Fibroblast of lung (primary cell): ENCODE measurements at regions not wholly inside any gene's neighbourhood (a gene's known extent, or its start where the extent isn't known, plus 50 kb on each side); places are given as distances from the start of the nearest gene placed in this dataset.
"Not testable (repeated sequence)": the region's sequence is repeated elsewhere in the genome, so short reads cannot be mapped to it uniquely, and the experiment has no call there.

Source experiments
- EZH2 ChIP-seq: IDR thresholded peaks from 2 replicates; pipeline ENCODE4 v1.5.1; 2012; ENCODE audit warnings: low read length, control low read depth, mild to moderate bottlenecking; ENCODE audit errors: missing control alignments
- TF ChIP-seq, protein P1 (sequence below), 2 donors: IDR thresholded peaks in 1 of 2; conservative IDR thresholded peaks in 1 of 2; 1 replicate in 1 of 2; 2 replicates in 1 of 2; pipeline ENCODE4 v1.5.1; 2011 to 2012; ENCODE audit warnings: low read length in 2 of 2, control low read depth in 1 of 2, inconsistent platforms in 1 of 2, low read depth in 1 of 2, mild to moderate bottlenecking in 1 of 2

DNA sequence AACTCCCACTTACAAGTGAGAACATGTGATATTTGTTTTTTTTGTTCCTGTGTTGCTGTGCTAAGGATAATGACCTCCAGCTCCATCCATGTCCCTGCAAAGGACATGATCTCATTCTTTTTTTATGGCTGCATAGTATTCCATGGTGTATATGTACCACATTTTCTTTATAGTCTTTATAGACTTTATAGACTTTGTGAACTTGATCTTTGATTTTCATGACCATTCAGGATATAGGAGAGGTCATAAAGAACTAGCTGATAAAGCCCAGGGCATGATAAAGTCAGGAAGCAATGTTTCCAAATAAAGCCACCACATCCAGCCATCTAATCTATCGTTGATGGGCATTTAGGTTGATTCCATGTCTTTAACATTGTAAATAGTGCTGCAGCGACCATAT is 198.5 kb upstream of the PTPRZ1 start:
- TF ChIP-seq, protein P1, sequence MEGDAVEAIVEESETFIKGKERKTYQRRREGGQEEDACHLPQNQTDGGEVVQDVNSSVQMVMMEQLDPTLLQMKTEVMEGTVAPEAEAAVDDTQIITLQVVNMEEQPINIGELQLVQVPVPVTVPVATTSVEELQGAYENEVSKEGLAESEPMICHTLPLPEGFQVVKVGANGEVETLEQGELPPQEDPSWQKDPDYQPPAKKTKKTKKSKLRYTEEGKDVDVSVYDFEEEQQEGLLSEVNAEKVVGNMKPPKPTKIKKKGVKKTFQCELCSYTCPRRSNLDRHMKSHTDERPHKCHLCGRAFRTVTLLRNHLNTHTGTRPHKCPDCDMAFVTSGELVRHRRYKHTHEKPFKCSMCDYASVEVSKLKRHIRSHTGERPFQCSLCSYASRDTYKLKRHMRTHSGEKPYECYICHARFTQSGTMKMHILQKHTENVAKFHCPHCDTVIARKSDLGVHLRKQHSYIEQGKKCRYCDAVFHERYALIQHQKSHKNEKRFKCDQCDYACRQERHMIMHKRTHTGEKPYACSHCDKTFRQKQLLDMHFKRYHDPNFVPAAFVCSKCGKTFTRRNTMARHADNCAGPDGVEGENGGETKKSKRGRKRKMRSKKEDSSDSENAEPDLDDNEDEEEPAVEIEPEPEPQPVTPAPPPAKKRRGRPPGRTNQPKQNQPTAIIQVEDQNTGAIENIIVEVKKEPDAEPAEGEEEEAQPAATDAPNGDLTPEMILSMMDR (conservative IDR thresholded peaks at IDR 0.05 in 1 of 2, IDR thresholded peaks at IDR 0.05 in 1 of 2; ENCODE audit: low read depth in 1 of 2, low read length in 2 of 2): not testable (repeated sequence)
- not testable (repeated sequence) for TF ChIP-seq EZH2
